Tibial nerve (tissue), 3 donors: ENCODE measurements at regions not wholly inside any gene's neighbourhood (a gene's known extent, or its start where the extent isn't known, plus 50 kb on each side); places are given as distances from the start of the nearest gene placed in this dataset.

Experiments used
- CTCF ChIP-seq, 5 experiments: fragments of 200-600 bp in 3 of 5; fragments of 450-650 bp in 2 of 5; sonication (generic) in 3 of 5; IDR thresholded peaks; one replicate each; pipeline ENCODE4 v1.5.1; 2016 to 2019; ENCODE audit warnings: antibody characterized with exemption in 5 of 5, mild to moderate bottlenecking in 3 of 5, moderate library complexity in 2 of 5
- POLR2A ChIP-seq, 2 donors: fragments of 450-650 bp; IDR thresholded peaks; one replicate each; pipeline ENCODE4 v1.6.1; 2017; ENCODE audit warnings: antibody characterized with exemption in 2 of 2, mild to moderate bottlenecking in 2 of 2, moderate library complexity in 2 of 2

GRCh38 chr2:59985923-59986322 lies 567.5 kb downstream of the BCL11A start:
- TF ChIP-seq CTCF (IDR thresholded peaks at IDR 0.05): no peak
- no peak for TF ChIP-seq POLR2A (IDR thresholded peaks at IDR 0.05)
